ENCODE measurements at regions not wholly inside any gene's neighbourhood (a gene's known extent, or its start where the extent isn't known, plus 50 kb on each side); places are given as distances from the start of the nearest gene placed in this dataset.

DNA sequence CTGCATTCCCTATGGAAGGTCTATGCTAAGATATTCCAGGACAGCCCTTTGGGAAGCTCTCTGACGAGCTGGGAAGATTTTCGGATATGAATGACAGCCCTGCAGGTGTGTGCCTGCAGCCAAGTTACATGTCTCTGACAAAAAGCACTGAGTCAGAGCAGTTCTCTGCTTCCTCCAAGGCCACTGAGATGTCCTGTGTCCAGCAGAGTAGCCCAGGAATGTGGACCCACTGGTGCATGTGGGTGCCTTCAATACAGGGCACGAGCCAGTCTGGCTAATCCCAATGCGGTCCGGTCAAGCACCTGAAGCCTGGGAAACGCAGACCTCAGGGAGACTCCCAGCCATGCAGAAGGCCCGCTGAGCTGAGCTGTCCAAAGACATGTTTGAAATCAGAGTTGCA, 565.7 kb downstream of the TCERG1L start:
- H3K79me1 ChIP-seq (ENCODE audit: insufficient read depth, low read depth, low read length, poor library complexity, severe bottlenecking): no peaks in the 10 kb centered on the region
- H3K56ac ChIP-seq (ENCODE audit: insufficient read length, low read depth, low read length): no peak overlapping the region
- no peak overlapping the region for H2BK120ac ChIP-seq (ENCODE audit: low read depth, low read length, poor library complexity, severe bottlenecking)
- no peak for DNase-seq
- H3K9me3 ChIP-seq (ENCODE audit: control insufficient read depth, low read depth, low read length): no peaks in the 10 kb centered on the region
- H3K79me2 ChIP-seq (ENCODE audit: insufficient read depth, low read length): no peaks in the 10 kb centered on the region
- H2BK15ac ChIP-seq (ENCODE audit: low read depth, low read length): no peak overlapping the region
- no peak overlapping the region for H3K4me2 ChIP-seq (ENCODE audit: insufficient read depth, insufficient read length, low read length)
- H3K4me1 ChIP-seq (ENCODE audit: insufficient read depth, low read length): peaks cover 7% of the 10 kb centered on the region; the same call in 1 of the 2 replicates
- no peak overlapping the region for H2BK20ac ChIP-seq (ENCODE audit: low read depth, low read length, poor library complexity, severe bottlenecking)
- H4K5ac ChIP-seq (ENCODE audit: insufficient read length, low read depth, low read length): no peak overlapping the region
- H4K20me1 ChIP-seq (ENCODE audit: control insufficient read depth, insufficient read depth, insufficient read length): no peaks in the 10 kb centered on the region
- peaks cover 1% of the 10 kb centered on the region for H3K27me3 Mint-ChIP-seq (ENCODE audit: low read depth)
- no peak overlapping the region for H3K23ac ChIP-seq (ENCODE audit: insufficient read length, low read depth, low read length)
- no peak overlapping the region for H2BK5ac ChIP-seq (ENCODE audit: insufficient read length, low read length)
- H3K36me3 Mint-ChIP-seq (ENCODE audit: insufficient read depth in 1 of 3, low read depth in 3 of 3): no peaks in the 10 kb centered on the region
- no peak overlapping the region for H3T11ph ChIP-seq (ENCODE audit: low read length)
- TF ChIP-seq, protein P1, sequence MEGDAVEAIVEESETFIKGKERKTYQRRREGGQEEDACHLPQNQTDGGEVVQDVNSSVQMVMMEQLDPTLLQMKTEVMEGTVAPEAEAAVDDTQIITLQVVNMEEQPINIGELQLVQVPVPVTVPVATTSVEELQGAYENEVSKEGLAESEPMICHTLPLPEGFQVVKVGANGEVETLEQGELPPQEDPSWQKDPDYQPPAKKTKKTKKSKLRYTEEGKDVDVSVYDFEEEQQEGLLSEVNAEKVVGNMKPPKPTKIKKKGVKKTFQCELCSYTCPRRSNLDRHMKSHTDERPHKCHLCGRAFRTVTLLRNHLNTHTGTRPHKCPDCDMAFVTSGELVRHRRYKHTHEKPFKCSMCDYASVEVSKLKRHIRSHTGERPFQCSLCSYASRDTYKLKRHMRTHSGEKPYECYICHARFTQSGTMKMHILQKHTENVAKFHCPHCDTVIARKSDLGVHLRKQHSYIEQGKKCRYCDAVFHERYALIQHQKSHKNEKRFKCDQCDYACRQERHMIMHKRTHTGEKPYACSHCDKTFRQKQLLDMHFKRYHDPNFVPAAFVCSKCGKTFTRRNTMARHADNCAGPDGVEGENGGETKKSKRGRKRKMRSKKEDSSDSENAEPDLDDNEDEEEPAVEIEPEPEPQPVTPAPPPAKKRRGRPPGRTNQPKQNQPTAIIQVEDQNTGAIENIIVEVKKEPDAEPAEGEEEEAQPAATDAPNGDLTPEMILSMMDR (conservative IDR thresholded peaks at IDR 0.05): no peak
- WGBS (ENCODE audit: extremely low coverage, insufficient read length, low lambda C conversion rate): no CpG with 5 or more reads among the region's 7 CpGs
- peaks cover 32 to 57% of the 10 kb centered on the region in 2 experiments for H3K4me1 Mint-ChIP-seq
- no peak overlapping the region for H4K8ac ChIP-seq (replicated peaks; ENCODE audit: insufficient read length, low read depth, low read length)
- H3K9me3 Mint-ChIP-seq: no peaks in the 10 kb centered on the region
- H3K9ac ChIP-seq (ENCODE audit: extremely low read depth, insufficient read length, low read length): no peak overlapping the region
- H3K4me3 Mint-ChIP-seq: no peak overlapping the region
- no peak overlapping the region for H2AFZ ChIP-seq (ENCODE audit: low read length)
- H2AK5ac ChIP-seq (ENCODE audit: insufficient read length, low read length): no peak overlapping the region
- no peak overlapping the region for H4K91ac ChIP-seq (ENCODE audit: insufficient read length, low read depth, low read length)
- H2BK12ac ChIP-seq (ENCODE audit: insufficient read length, low read depth, low read length): no peak overlapping the region
- no peak overlapping the region for H3K4ac ChIP-seq (ENCODE audit: low read depth, low read length)
- H3K27me3 ChIP-seq (ENCODE audit: insufficient read depth, low read length): no peaks in the 10 kb centered on the region
- no peak overlapping the region for H3K27ac ChIP-seq (ENCODE audit: insufficient read length, low read depth, low read length)
- no peak overlapping the region; a peak in 1 of 7 replicates for H3K27ac Mint-ChIP-seq
- no peak overlapping the region for H3K18ac ChIP-seq (ENCODE audit: insufficient read length, low read depth, low read length)
- no peaks in the 10 kb centered on the region for H3K23me2 ChIP-seq (ENCODE audit: insufficient read length, low read depth, low read length, poor library complexity, severe bottlenecking)
- no peak overlapping the region for H3K14ac ChIP-seq (ENCODE audit: insufficient read depth, low read length)

All from H9 (cell line).